HCT116 (cell line): ENCODE measurements at regions not wholly inside any gene's neighbourhood (a gene's known extent, or its start where the extent isn't known, plus 50 kb on each side); places are given as distances from the start of the nearest gene placed in this dataset.

Source experiments
- ATAC-seq: fragments of 200-7000 bp; cut with Tn5 transposase; 2 replicates; pipeline ENCODE4 v1.9.1; 2020; ENCODE audit warnings: mild to moderate bottlenecking, moderate library complexity
- BruUV-seq: library from RNA; stranded (reverse); fragments of 400-500 nt; replicated peaks from 2 replicates; lab custom pipeline; 2021; lab: Mats Ljungman, UMichigan
- CTCF ChIA-PET: fragments of 300-600 bp; sonication (Branson Sonifier 250); formaldehyde crosslinking; loops from one replicate; lab custom pipeline; 2021; ENCODE audit warnings: antibody characterized with exemption; lab: Charles Lee
- POLR2A ChIA-PET: fragments of 300-600, 350-600 bp; sonication (Branson Sonifier 250); formaldehyde crosslinking; loops from one replicate; lab custom pipeline; 2021; ENCODE audit warnings: antibody characterized with exemption; lab: Charles Lee
- RAD21 ChIA-PET, 2 experiments: fragments of 300-600 bp; sonication (Branson Sonifier 250); formaldehyde crosslinking; loops; one replicate each; lab custom pipeline; 2023; ENCODE audit warnings: low total read pairs in 2 of 2; ENCODE audit not compliant: uncharacterized antibody in 2 of 2, unreplicated experiment in 2 of 2, low non-redundant PET in 1 of 2; lab: Charles Lee
- DNase-seq: peaks from one replicate; pipeline ENCODE4 v3.0.0-alpha.2; 2010; ENCODE audit warnings: low read depth, low spot score
- H2AFZ ChIP-seq: fragments of 200-600 bp; shearing (Covaris generic), sonication (generic); 2 replicates; pipeline ENCODE4 v1.6.1; 2017; ENCODE audit warnings: low read depth, mixed run types, mixed read lengths, antibody characterized with exemption, low read length; ENCODE audit not compliant: poor library complexity, severe bottlenecking
- H3K27ac ChIP-seq: 2 replicates; pipeline ENCODE4 v1.5.1; 2012; ENCODE audit warnings: low read depth, low read length
- H3K27me3 ChIP-seq: fragments of 200-600 bp; sonication (generic); 2 replicates; pipeline ENCODE4 v1.6.1; 2016; ENCODE audit warnings: mixed run types, low read length, mixed read lengths; ENCODE audit not compliant: insufficient read depth
- H3K36me3 ChIP-seq, 2 experiments: fragments of 200-500 bp in 1 of 2; fragments of 200-600 bp in 1 of 2; sonication (Bioruptor generic) in 1 of 2; sonication (generic) in 1 of 2; 2 replicates each; pipeline versions ENCODE4 v1.5.1 to v1.6.1; 2014 to 2016; ENCODE audit warnings: low read length in 2 of 2, inconsistent platforms in 1 of 2, mixed read lengths in 1 of 2, mixed run types in 1 of 2; ENCODE audit not compliant: insufficient read depth in 2 of 2, control insufficient read depth in 1 of 2
- H3K4me1 ChIP-seq, 2 experiments: fragments of 200-600 bp in 1 of 2; sonication (generic) in 1 of 2; 2 replicates each; pipeline versions ENCODE4 v1.5.1 to v1.6.1; 2012 to 2017; ENCODE audit warnings: low read length in 2 of 2, inconsistent platforms in 1 of 2, mild to moderate bottlenecking in 1 of 2, mixed read lengths in 1 of 2, mixed run types in 1 of 2, moderate library complexity in 1 of 2; ENCODE audit not compliant: insufficient read depth in 2 of 2, control insufficient read depth in 1 of 2
- H3K4me2 ChIP-seq: fragments of 200-600 bp; sonication (generic); 2 replicates; pipeline ENCODE4 v1.6.1; 2017; ENCODE audit warnings: mixed run types, low read length, mixed read lengths
- H3K4me3 ChIP-seq, 2 experiments: fragments of 200-600 bp in 1 of 2; sonication (generic) in 1 of 2; replicated peaks in 1 of 2; 2 replicates each; pipeline ENCODE4 v1.5.1; 2011 to 2016; ENCODE audit warnings: low read length in 2 of 2, control low read depth in 1 of 2, low read depth in 1 of 2, mild to moderate bottlenecking in 1 of 2, mixed read lengths in 1 of 2, mixed run types in 1 of 2
- H3K79me2 ChIP-seq: fragments of 200-600 bp; sonication (generic); 2 replicates; pipeline ENCODE4 v1.6.1; 2017; ENCODE audit warnings: mild to moderate bottlenecking, mixed run types, low read length, moderate library complexity, mixed read lengths; ENCODE audit not compliant: insufficient read depth
- H3K9ac ChIP-seq: fragments of 200-600 bp; sonication (generic); 2 replicates; pipeline ENCODE4 v1.6.1; 2016; ENCODE audit warnings: low read length, mixed read lengths
- H3K9me2 ChIP-seq: fragments of 200-600 bp; sonication (generic), shearing (Covaris generic); 2 replicates; pipeline ENCODE4 v1.6.1; 2017; ENCODE audit warnings: mixed run types, mild to moderate bottlenecking, moderate library complexity; ENCODE audit not compliant: insufficient read depth
- H3K9me3 ChIP-seq, 2 experiments: fragments of 200-500 bp in 1 of 2; fragments of 200-600 bp in 1 of 2; sonication (Bioruptor generic) in 1 of 2; sonication (generic) in 1 of 2; 2 replicates each; pipeline ENCODE4 v1.6.1; 2014 to 2017; ENCODE audit warnings: low read length in 2 of 2, mixed read lengths in 2 of 2, inconsistent platforms in 1 of 2, low read depth in 1 of 2, mild to moderate bottlenecking in 1 of 2, mixed run types in 1 of 2, moderate library complexity in 1 of 2; ENCODE audit not compliant: control insufficient read depth in 1 of 2, insufficient read depth in 1 of 2
- H4K20me1 ChIP-seq: fragments of 200-600 bp; sonication (generic), shearing (Covaris generic); 2 replicates; pipeline ENCODE4 v1.6.1; 2017; ENCODE audit warnings: mixed run types, mild to moderate bottlenecking, moderate library complexity; ENCODE audit not compliant: insufficient read depth
- CEBPB ChIP-seq: IDR thresholded peaks from 2 replicates; pipeline ENCODE4 v1.6.1; 2012; ENCODE audit warnings: low read depth
- EGR1 ChIP-seq: IDR thresholded peaks from 2 replicates; pipeline ENCODE4 v1.6.1; 2012; ENCODE audit warnings: low read depth
- ELF1 ChIP-seq: IDR thresholded peaks from 2 replicates; pipeline ENCODE4 v1.6.1; 2012; ENCODE audit warnings: low read depth, borderline replicate concordance
- EZH2 ChIP-seq: fragments of 200-600 bp; sonication (generic); IDR thresholded peaks from 2 replicates; pipeline ENCODE4 v1.6.1; 2017; ENCODE audit warnings: antibody characterized with exemption, mixed run types
- FOSL1 ChIP-seq: IDR thresholded peaks from 2 replicates; pipeline ENCODE4 v1.6.1; 2012; ENCODE audit warnings: low read depth
- JUND ChIP-seq: IDR thresholded peaks from 2 replicates; pipeline ENCODE4 v1.6.1; 2012
- MAX ChIP-seq: IDR thresholded peaks from 2 replicates; pipeline ENCODE4 v1.6.1; 2012
- POLR2A ChIP-seq: IDR thresholded peaks from 2 replicates; pipeline ENCODE4 v1.7.0; 2011; ENCODE audit warnings: borderline replicate concordance; ENCODE audit not compliant: insufficient read depth, insufficient read length; ENCODE audit errors: extremely low read depth
- POLR2AphosphoS5 ChIP-seq: IDR thresholded peaks from 2 replicates; pipeline ENCODE4 v1.6.1; 2011; ENCODE audit warnings: mild to moderate bottlenecking, low read depth, low read length, moderate library complexity
- SIN3A ChIP-seq: IDR thresholded peaks from 2 replicates; pipeline ENCODE4 v1.6.1; 2012; ENCODE audit warnings: low read depth
- SP1 ChIP-seq: IDR thresholded peaks from 2 replicates; pipeline ENCODE4 v1.6.1; 2012; ENCODE audit warnings: low read depth
- SRF ChIP-seq: IDR thresholded peaks from 2 replicates; pipeline ENCODE4 v1.6.1; 2012; ENCODE audit warnings: low read depth
- TCF7L2 ChIP-seq: IDR thresholded peaks from 2 replicates; pipeline ENCODE4 v1.7.0; 2011; ENCODE audit warnings: borderline replicate concordance, inconsistent platforms; ENCODE audit not compliant: insufficient read depth, insufficient read length; ENCODE audit errors: extremely low read depth
- YY1 ChIP-seq: IDR thresholded peaks from 2 replicates; pipeline ENCODE4 v1.6.1; 2011; ENCODE audit warnings: low read length, low read depth, moderate library complexity, mild to moderate bottlenecking; ENCODE audit not compliant: insufficient replicate concordance; ENCODE audit errors: extremely low read depth
- ZBTB33 ChIP-seq: IDR thresholded peaks from 2 replicates; pipeline ENCODE4 v1.6.1; 2011; ENCODE audit warnings: mild to moderate bottlenecking, low read length, moderate library complexity; ENCODE audit not compliant: insufficient replicate concordance; ENCODE audit errors: extremely low read depth
- ZFX ChIP-seq: fragments of 450-650 bp; IDR thresholded peaks from 2 replicates; pipeline ENCODE4 v1.6.1; 2017
- ZNF274 ChIP-seq: fragments of 200-500 bp; sonication (Bioruptor generic); IDR thresholded peaks from 2 replicates; pipeline ENCODE4 v1.6.1; 2014; ENCODE audit warnings: mild to moderate bottlenecking, low read depth, low read length, inconsistent platforms
- intact Hi-C: fragments of 100-400 bp; cut with micrococcal nuclease; formaldehyde crosslinking; loops from 2 replicates; pipeline ENCODE4 v1.10.0; 2022
- TF ChIP-seq, protein P1 (sequence below): IDR thresholded peaks from 2 replicates; pipeline ENCODE4 v1.6.1; 2012; ENCODE audit warnings: low read depth
- TF ChIP-seq, protein P2 (sequence below), 3 experiments: fragments of 200-600 bp in 1 of 3; sonication (generic) in 1 of 3; IDR thresholded peaks in 2 of 3; conservative IDR thresholded peaks in 1 of 3; 2 replicates each; pipeline ENCODE4 v1.5.1; 2012 to 2017; ENCODE audit warnings: low read depth in 2 of 3, low read length in 2 of 3, antibody characterized with exemption in 1 of 3, borderline replicate concordance in 1 of 3, control low read depth in 1 of 3, mild to moderate bottlenecking in 1 of 3, mixed read lengths in 1 of 3, mixed run types in 1 of 3, moderate library complexity in 1 of 3; ENCODE audit not compliant: insufficient read depth in 1 of 3

DNA sequence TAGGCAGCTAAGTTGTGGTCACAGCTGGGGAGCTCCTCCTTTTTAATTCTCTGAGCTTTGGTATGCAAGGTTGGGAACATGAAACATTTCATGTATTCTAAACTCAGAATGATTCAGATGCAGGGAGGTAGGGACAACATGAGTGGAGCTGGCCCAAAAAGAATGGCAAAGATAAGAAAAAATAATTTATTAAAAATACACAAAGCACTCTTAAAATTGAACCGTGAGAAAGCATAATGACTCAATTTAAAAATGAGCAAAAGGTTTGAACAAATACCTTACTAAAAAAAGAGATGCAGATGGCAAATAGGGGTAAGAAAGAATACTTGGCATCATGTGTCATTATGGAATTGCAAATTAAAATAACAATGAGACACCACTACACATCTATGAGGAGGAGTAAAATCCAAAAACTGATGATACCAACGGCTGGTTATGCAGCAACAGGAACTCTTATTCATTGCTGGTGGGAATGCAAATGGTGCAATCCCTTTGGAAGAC, 175.6 kb upstream of the IRX3 start:
- intact Hi-C loops: no loop called here
- ChIA-PET RAD21 (no interaction called here), POLR2A (no interaction called here), CTCF (no interaction called here)
- no peaks in the 10 kb centered on the region for H3K36me3 ChIP-seq
- no peaks in the 10 kb centered on the region for H3K9me2 ChIP-seq
- H3K9me3 ChIP-seq: no peaks in the 10 kb centered on the region
- TF ChIP-seq SP1 (no peak), ZBTB33 (no peak), ELF1 (no peak), ZFX (no peak), MAX (no peak), CEBPB (no peak), POLR2AphosphoS5 (no peak), EGR1 (no peak), JUND (no peak), EZH2 (no peak), POLR2A (no peak), FOSL1 (no peak), SIN3A (no peak), SRF (no peak), ZNF274 (no peak), TCF7L2 (no peak), YY1 (no peak)
- TF ChIP-seq, protein P1, sequence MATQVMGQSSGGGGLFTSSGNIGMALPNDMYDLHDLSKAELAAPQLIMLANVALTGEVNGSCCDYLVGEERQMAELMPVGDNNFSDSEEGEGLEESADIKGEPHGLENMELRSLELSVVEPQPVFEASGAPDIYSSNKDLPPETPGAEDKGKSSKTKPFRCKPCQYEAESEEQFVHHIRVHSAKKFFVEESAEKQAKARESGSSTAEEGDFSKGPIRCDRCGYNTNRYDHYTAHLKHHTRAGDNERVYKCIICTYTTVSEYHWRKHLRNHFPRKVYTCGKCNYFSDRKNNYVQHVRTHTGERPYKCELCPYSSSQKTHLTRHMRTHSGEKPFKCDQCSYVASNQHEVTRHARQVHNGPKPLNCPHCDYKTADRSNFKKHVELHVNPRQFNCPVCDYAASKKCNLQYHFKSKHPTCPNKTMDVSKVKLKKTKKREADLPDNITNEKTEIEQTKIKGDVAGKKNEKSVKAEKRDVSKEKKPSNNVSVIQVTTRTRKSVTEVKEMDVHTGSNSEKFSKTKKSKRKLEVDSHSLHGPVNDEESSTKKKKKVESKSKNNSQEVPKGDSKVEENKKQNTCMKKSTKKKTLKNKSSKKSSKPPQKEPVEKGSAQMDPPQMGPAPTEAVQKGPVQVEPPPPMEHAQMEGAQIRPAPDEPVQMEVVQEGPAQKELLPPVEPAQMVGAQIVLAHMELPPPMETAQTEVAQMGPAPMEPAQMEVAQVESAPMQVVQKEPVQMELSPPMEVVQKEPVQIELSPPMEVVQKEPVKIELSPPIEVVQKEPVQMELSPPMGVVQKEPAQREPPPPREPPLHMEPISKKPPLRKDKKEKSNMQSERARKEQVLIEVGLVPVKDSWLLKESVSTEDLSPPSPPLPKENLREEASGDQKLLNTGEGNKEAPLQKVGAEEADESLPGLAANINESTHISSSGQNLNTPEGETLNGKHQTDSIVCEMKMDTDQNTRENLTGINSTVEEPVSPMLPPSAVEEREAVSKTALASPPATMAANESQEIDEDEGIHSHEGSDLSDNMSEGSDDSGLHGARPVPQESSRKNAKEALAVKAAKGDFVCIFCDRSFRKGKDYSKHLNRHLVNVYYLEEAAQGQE: no peak
- TF ChIP-seq, protein P2, sequence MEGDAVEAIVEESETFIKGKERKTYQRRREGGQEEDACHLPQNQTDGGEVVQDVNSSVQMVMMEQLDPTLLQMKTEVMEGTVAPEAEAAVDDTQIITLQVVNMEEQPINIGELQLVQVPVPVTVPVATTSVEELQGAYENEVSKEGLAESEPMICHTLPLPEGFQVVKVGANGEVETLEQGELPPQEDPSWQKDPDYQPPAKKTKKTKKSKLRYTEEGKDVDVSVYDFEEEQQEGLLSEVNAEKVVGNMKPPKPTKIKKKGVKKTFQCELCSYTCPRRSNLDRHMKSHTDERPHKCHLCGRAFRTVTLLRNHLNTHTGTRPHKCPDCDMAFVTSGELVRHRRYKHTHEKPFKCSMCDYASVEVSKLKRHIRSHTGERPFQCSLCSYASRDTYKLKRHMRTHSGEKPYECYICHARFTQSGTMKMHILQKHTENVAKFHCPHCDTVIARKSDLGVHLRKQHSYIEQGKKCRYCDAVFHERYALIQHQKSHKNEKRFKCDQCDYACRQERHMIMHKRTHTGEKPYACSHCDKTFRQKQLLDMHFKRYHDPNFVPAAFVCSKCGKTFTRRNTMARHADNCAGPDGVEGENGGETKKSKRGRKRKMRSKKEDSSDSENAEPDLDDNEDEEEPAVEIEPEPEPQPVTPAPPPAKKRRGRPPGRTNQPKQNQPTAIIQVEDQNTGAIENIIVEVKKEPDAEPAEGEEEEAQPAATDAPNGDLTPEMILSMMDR (IDR thresholded peaks at IDR 0.05 in 2 of 3, conservative IDR thresholded peaks at IDR 0.05 in 1 of 3; ENCODE audit: borderline replicate concordance in 1 of 3, insufficient read depth in 1 of 3, low read depth in 2 of 3, low read length in 2 of 3): no peak
- no peaks in the 10 kb centered on the region for H3K79me2 ChIP-seq
- no peaks in the 10 kb centered on the region for H4K20me1 ChIP-seq
- H3K27ac ChIP-seq: no peak overlapping the region
- DNase-seq (no peak), ATAC-seq (no peak)
- H2AFZ ChIP-seq: no peak overlapping the region
- BruUV-seq: no TSS peak
- no peak overlapping the region for H3K4me3 ChIP-seq
- no peak overlapping the region for H3K9ac ChIP-seq
- H3K27me3 ChIP-seq: peaks cover 19% of the 10 kb centered on the region
- no peak overlapping the region for H3K4me2 ChIP-seq
- H3K4me1 ChIP-seq: no peaks in the 10 kb centered on the region
